ENCODE measurements at regions not wholly inside any gene's neighbourhood (a gene's known extent, or its start where the extent isn't known, plus 50 kb on each side); places are given as distances from the start of the nearest gene placed in this dataset.

GRCh38 chr16:66271074-66272060 is 95.1 kb upstream of the CDH5 start:
- no peak for DNase-seq (ENCODE audit: low spot score)
- TF ChIP-seq CTCF (IDR thresholded peaks at IDR 0.05; ENCODE audit: extremely low read depth, missing control alignments), result no peak

DNA sequence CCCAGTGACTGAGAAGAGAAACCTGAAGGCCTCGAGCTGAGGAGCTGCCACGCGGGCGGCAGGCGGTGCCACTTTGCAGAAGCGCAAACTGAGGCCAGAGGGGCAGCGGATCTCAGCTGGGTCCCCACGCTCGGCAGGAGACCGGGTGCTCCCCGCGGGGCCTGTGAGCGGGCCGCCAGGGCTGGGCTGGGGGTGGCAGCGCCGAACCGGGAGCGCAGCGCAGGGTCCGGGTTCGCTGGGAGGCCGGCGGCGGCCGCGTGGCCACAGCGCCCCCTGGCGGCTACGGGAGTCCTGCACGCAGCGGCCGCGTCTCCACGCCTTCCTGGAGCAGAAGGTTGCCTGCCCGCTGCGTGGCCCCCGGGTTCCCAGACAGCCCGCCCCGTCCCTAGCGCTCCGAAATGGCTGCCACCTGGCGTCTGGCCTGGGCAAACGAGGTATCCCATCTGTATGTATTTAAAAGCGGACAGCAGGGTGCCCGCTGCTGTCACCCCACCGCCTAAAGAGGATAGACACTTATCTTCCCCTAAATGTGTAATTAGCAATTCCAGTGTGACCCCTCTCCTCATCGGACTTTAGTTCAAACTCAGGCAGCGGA is 96.1 kb upstream of the CDH5 start:
- TF ChIP-seq CTCF (IDR thresholded peaks at IDR 0.05; ENCODE audit: extremely low read depth, missing control alignments), result peak; percentile 93
- DNase-seq (ENCODE audit: low spot score), result peak; percentile 89

DNA sequence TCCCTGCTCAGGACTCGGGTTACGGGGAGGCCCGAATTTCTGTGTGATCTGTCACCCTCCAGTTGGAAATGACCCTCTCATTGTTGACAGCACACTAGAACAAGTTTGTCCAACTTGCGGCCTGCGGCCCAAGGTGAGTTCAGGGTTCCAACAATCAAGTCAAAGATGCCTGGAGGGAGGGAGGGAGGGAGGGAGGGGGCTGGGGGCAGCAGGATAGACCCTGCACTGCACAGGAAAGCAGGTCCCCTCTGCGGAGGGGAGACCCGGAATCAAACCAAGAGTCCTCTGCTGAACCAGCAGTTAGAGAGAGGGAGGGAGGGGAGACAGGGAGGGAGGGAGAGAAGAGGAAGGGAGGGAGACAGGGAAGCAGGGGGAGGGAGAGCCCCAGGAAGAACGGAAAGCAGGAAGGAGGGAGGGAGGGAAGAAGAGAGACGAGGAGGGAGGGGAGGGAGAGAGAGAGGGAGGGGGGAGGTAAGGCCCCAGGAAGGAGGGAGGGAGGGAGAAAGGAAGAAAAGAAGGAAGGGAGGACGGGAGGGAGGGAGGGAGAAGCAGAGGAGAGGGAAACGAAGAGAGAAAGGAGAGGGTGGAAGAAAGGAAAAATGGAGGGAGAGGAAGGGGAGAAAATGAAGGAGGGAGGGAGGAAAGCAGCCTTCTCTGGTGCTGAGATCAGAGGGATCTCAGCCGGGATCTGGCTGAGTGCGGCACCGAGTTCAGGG is 96.7 kb upstream of the CDH5 start:
- no peak for DNase-seq (ENCODE audit: low spot score)
- no peak for TF ChIP-seq CTCF (IDR thresholded peaks at IDR 0.05; ENCODE audit: extremely low read depth, missing control alignments)

- TF ChIP-seq CTCF (IDR thresholded peaks at IDR 0.05; ENCODE audit: extremely low read depth, missing control alignments), result no peak
- DNase-seq (ENCODE audit: low spot score), result no peak
Measured at GRCh38 chr16:66267292-66268014, 99.0 kb upstream of the CDH5 start.

- no peak for TF ChIP-seq CTCF (IDR thresholded peaks at IDR 0.05; ENCODE audit: extremely low read depth, missing control alignments)
- no peak for DNase-seq (ENCODE audit: low spot score)
Measured at GRCh38 chr16:66266436-66267291, 99.8 kb upstream of the CDH5 start.

DNA sequence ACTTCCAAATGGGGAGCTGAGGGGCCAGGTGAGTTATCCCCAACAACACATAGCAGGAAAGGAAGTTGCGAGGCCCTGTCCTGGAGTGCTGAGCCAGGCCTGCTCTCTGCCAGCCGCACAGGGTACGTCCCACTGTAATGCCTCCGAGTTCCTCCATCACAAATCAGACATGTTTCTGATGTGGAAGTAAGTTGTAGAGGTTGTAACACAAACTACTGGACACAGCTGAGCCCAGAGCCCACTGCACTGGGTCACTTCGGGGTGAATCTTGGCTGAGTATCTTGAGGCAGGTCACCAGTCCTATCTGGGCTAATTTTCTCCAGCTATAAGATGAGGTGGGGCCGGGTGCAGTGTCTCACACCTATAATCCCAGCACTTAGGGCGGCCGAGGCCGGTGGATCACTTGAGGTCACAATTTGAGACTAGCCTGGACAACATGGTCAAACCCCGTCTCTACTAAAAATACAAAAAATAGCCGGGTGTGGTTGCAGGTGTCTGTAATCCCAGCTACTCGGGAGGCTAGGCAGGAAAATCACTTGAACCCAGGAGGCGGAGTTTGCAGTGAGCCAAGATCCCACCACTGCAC is 100.8 kb upstream of the CDH5 start:
- no peak for TF ChIP-seq CTCF (IDR thresholded peaks at IDR 0.05; ENCODE audit: extremely low read depth, missing control alignments)
- no peak for DNase-seq (ENCODE audit: low spot score)
